GM12878 (cell line): ENCODE measurements at regions not wholly inside any gene's neighbourhood (a gene's known extent, or its start where the extent isn't known, plus 50 kb on each side); places are given as distances from the start of the nearest gene placed in this dataset.

Source experiments
- ATAC-seq: fragments of 200-7000 bp; cut with Tn5 transposase; 3 replicates; pipeline ENCODE4 v1.9.1; 2020; ENCODE audit warnings: mild to moderate bottlenecking, moderate library complexity
- BruUV-seq: library from RNA; stranded (reverse); fragments of 400-500 nt; replicated peaks from 2 replicates; lab custom pipeline; 2021; lab: Mats Ljungman, UMichigan
- CTCF ChIA-PET: fragments of 300-600 bp; sonication (Branson Sonifier 250); formaldehyde crosslinking; extraction: SDS; loops from one replicate; lab custom pipeline; 2021; ENCODE audit warnings: inconsistent platforms; lab: Yijun Ruan, JAX
- POLR2A ChIA-PET: fragments of 350-600 bp; formaldehyde crosslinking; extraction: SDS; loops from one replicate; lab custom pipeline; 2021; ENCODE audit warnings: inconsistent platforms; lab: Charles Lee
- RAD21 ChIA-PET: fragments of 300-600 bp; sonication (Branson Sonifier 250); formaldehyde crosslinking; loops from one replicate; lab custom pipeline; 2023; ENCODE audit warnings: antibody characterized with exemption; ENCODE audit not compliant: unreplicated experiment; lab: Charles Lee
- SMC1A ChIA-PET: fragments of 300-600 bp; sonication (Branson Sonifier 250); formaldehyde crosslinking; loops from one replicate; lab custom pipeline; 2023; ENCODE audit not compliant: unreplicated experiment, uncharacterized antibody; lab: Charles Lee
- DNase-seq: peaks from one replicate; pipeline ENCODE4 v3.0.0-alpha.2; 2011; ENCODE audit warnings: low read depth, low spot score
- FAIRE-seq: peaks from 3 replicates; lab custom pipeline; 2011; peaks lifted over from hg19 to GRCh38; lab: Jason Lieb, UNC
- H2AFZ ChIP-seq: 2 replicates; pipeline ENCODE4 v1.6.0; 2011; ENCODE audit warnings: low read depth, low read length, control low read depth; ENCODE audit not compliant: control insufficient read depth
- H3K27ac ChIP-seq: 2 replicates; pipeline ENCODE4 v1.5.1; 2011; ENCODE audit warnings: control low read depth; ENCODE audit not compliant: control insufficient read depth, insufficient read depth
- H3K27me3 ChIP-seq, 2 experiments: replicated peaks in 1 of 2; 2 replicates each; pipeline versions ENCODE4 v1.6.0 to v1.6.1; 2011; ENCODE audit warnings: low read length in 1 of 2; ENCODE audit not compliant: control insufficient read depth in 2 of 2, insufficient read depth in 2 of 2
- H3K36me3 ChIP-seq, 2 experiments: 2 replicates each; pipeline ENCODE4 v1.5.1; 2011; ENCODE audit warnings: low read length in 1 of 2; ENCODE audit not compliant: control insufficient read depth in 2 of 2, insufficient read depth in 2 of 2
- H3K4me1 ChIP-seq: 2 replicates; pipeline ENCODE4 v1.6.1; 2011; ENCODE audit warnings: mild to moderate bottlenecking, low read length, moderate library complexity, mixed read lengths; ENCODE audit not compliant: control insufficient read depth, insufficient read depth
- H3K4me2 ChIP-seq: 2 replicates; pipeline ENCODE4 v1.6.0; 2011; ENCODE audit warnings: control low read depth; ENCODE audit not compliant: control insufficient read depth, insufficient read depth
- H3K4me3 ChIP-seq: fragments of 200-600 bp; sonication (generic); 2 replicates; pipeline ENCODE4 v1.5.1; 2016
- H3K79me2 ChIP-seq: 2 replicates; pipeline ENCODE4 v1.6.0; 2011; ENCODE audit warnings: low read length; ENCODE audit not compliant: control insufficient read depth, insufficient read depth
- H3K9ac ChIP-seq: 2 replicates; pipeline ENCODE4 v1.8.0; 2011; ENCODE audit warnings: low read length, control low read depth, mixed read lengths; ENCODE audit not compliant: control insufficient read depth, insufficient read depth
- H3K9me3 ChIP-seq: replicated peaks from 3 replicates; pipeline ENCODE4 v1.5.1; 2011; ENCODE audit warnings: mild to moderate bottlenecking, low read length; ENCODE audit not compliant: control insufficient read depth, insufficient read depth
- H4K20me1 ChIP-seq: 2 replicates; pipeline ENCODE4 v1.6.0; 2011; ENCODE audit not compliant: control insufficient read depth, insufficient read depth
- ATF2 ChIP-seq: IDR thresholded peaks from 2 replicates; pipeline ENCODE4 v1.6.1; 2012; ENCODE audit warnings: low read length, inconsistent platforms
- CBX5 ChIP-seq: sonication (generic); IDR thresholded peaks from 2 replicates; pipeline ENCODE4 v1.6.1; 2016; ENCODE audit warnings: low read depth, moderate library complexity, mild to moderate bottlenecking, inconsistent platforms
- RAD21 ChIP-seq: IDR thresholded peaks from 2 replicates; pipeline ENCODE4 v1.6.1; 2011; ENCODE audit warnings: mild to moderate bottlenecking, low read depth, low read length, moderate library complexity; ENCODE audit not compliant: insufficient read depth
- SMC3 ChIP-seq: IDR thresholded peaks from 2 replicates; pipeline ENCODE4 v1.6.1; 2011; ENCODE audit warnings: low read length, improper control_type of control experiment, borderline replicate concordance
- WGBS: methylation state at CpG from one replicate; pipeline ENCODE4 v1.1.6; 2016; ENCODE audit warnings: low lambda C conversion rate; ENCODE audit not compliant: insufficient replicate concordance, insufficient coverage; ENCODE audit errors: missing lambda C conversion rate; 5-methylcytosine and 5-hydroxymethylcytosine counted together
- in situ Hi-C: fragments of 300-500 bp; cut with MboI; formaldehyde crosslinking; loops from 9 replicates; pipeline ENCODE4 v1.14.3; 2018; ENCODE audit warnings: mixed read lengths
- intact Hi-C: fragments of 100-400 bp; cut with micrococcal nuclease; formaldehyde crosslinking; loops from one replicate; pipeline ENCODE4 v1.14.2; 2022; ENCODE audit not compliant: unreplicated experiment
- TF ChIP-seq, protein P1 (sequence below), 3 experiments: IDR thresholded peaks in 2 of 3; conservative IDR thresholded peaks in 1 of 3; 2 replicates each; pipeline ENCODE4 v1.5.1; 2011; ENCODE audit warnings: low read depth in 3 of 3, low read length in 3 of 3, mild to moderate bottlenecking in 3 of 3, control low read depth in 2 of 3, moderate library complexity in 2 of 3, inconsistent platforms in 1 of 3, mixed read lengths in 1 of 3; ENCODE audit not compliant: control insufficient read depth in 2 of 3, insufficient read depth in 1 of 3; ENCODE audit errors: extremely low read depth in 1 of 3

GRCh38 chr2:185208261-185208660, 530.3 kb upstream of the FSIP2 start:
- no peak overlapping the region for H3K4me2 ChIP-seq
- H3K27me3 ChIP-seq: no peaks in the 10 kb centered on the region
- in situ Hi-C loops: no loop called here
- ChIA-PET CTCF (interaction anchor here (0.6 to 9.0 kb wide), 15 partner anchors 10 to 1434 kb away, joined by 3 to 149 read pairs (median 3); partner anchors contain the start of gene FSIP2), POLR2A (no interaction called here), RAD21 (interaction anchor here (0.6 to 9.3 kb wide), 6 partner anchors 15 to 597 kb away, joined by 3 to 112 read pairs (median 4); no protein-coding TSS in a partner anchor), SMC1A (interaction anchor here (0.6 to 3.1 kb wide), 7 partner anchors 9 to 531 kb away, joined by 3 to 70 read pairs (median 3); partner anchors contain the start of gene FSIP2)
- H3K9ac ChIP-seq: no peak overlapping the region
- H3K4me1 ChIP-seq: no peaks in the 10 kb centered on the region
- H3K4me3 ChIP-seq: no peak overlapping the region
- H3K36me3 ChIP-seq: no peaks in the 10 kb centered on the region
- TF ChIP-seq RAD21 (peak; percentile 54), CBX5 (no peak), ATF2 (no peak), SMC3 (peak; percentile 29; the same call in 1 of the 2 replicates)
- TF ChIP-seq, protein P1, sequence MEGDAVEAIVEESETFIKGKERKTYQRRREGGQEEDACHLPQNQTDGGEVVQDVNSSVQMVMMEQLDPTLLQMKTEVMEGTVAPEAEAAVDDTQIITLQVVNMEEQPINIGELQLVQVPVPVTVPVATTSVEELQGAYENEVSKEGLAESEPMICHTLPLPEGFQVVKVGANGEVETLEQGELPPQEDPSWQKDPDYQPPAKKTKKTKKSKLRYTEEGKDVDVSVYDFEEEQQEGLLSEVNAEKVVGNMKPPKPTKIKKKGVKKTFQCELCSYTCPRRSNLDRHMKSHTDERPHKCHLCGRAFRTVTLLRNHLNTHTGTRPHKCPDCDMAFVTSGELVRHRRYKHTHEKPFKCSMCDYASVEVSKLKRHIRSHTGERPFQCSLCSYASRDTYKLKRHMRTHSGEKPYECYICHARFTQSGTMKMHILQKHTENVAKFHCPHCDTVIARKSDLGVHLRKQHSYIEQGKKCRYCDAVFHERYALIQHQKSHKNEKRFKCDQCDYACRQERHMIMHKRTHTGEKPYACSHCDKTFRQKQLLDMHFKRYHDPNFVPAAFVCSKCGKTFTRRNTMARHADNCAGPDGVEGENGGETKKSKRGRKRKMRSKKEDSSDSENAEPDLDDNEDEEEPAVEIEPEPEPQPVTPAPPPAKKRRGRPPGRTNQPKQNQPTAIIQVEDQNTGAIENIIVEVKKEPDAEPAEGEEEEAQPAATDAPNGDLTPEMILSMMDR (IDR thresholded peaks at IDR 0.05 in 2 of 3, conservative IDR thresholded peaks at IDR 0.05 in 1 of 3; ENCODE audit: control insufficient read depth in 2 of 3, extremely low read depth in 1 of 3, insufficient read depth in 1 of 3, low read depth in 3 of 3, low read length in 3 of 3): peak; percentile 31 to 51 (median 46); a peak in 5 of 6 replicates
- ATAC-seq (peak; percentile 76), FAIRE-seq (no peak), DNase-seq (no peak)
- H3K79me2 ChIP-seq: no peaks in the 10 kb centered on the region
- no peaks in the 10 kb centered on the region for H4K20me1 ChIP-seq
- no TSS peak for BruUV-seq
- H3K9me3 ChIP-seq: no peaks in the 10 kb centered on the region
- intact Hi-C loops: loop anchor here (5.0 to 10.0 kb wide), 2 partner anchors 74 to 527 kb away; partner anchors contain the start of gene FSIP2
- no peak overlapping the region for H2AFZ ChIP-seq
- WGBS: 0% methylated on average over 1 of the region's 1 CpG
- no peak overlapping the region for H3K27ac ChIP-seq
